Hepatocyte (in vitro differentiated cells): ENCODE measurements at regions not wholly inside any gene's neighbourhood (a gene's known extent, or its start where the extent isn't known, plus 50 kb on each side); places are given as distances from the start of the nearest gene placed in this dataset.

Source experiments
- DNase-seq: peaks from one replicate; pipeline ENCODE4 v3.0.0-alpha.2; 2016; ENCODE audit warnings: low spot score
- H2AFZ ChIP-seq: fragments of 200-600 bp; sonication (generic); 2 replicates; pipeline ENCODE4 v1.6.0; 2016; ENCODE audit warnings: antibody characterized with exemption, mild to moderate bottlenecking
- H3K27ac ChIP-seq: fragments of 200-600 bp; sonication (generic); 2 replicates; pipeline ENCODE4 v1.5.1; 2016; ENCODE audit warnings: mild to moderate bottlenecking
- H3K27me3 ChIP-seq: fragments of 200-600 bp; sonication (generic); 2 replicates; pipeline ENCODE4 v1.6.1; 2016
- H3K36me3 ChIP-seq: fragments of 200-600 bp; sonication (generic); replicated peaks from 2 replicates; pipeline ENCODE4 v1.5.1; 2016; ENCODE audit warnings: low read depth; ENCODE audit not compliant: insufficient read depth
- H3K4me1 ChIP-seq: fragments of 200-600 bp; sonication (generic); 2 replicates; pipeline ENCODE4 v1.5.1; 2016; ENCODE audit warnings: mild to moderate bottlenecking, moderate library complexity; ENCODE audit not compliant: insufficient read depth
- H3K4me2 ChIP-seq: fragments of 200-600 bp; sonication (generic); 2 replicates; pipeline ENCODE4 v1.6.0; 2016
- H3K4me3 ChIP-seq: fragments of 200-600 bp; sonication (generic); 2 replicates; pipeline ENCODE4 v1.5.1; 2016; ENCODE audit warnings: mild to moderate bottlenecking
- H3K79me2 ChIP-seq: fragments of 200-600 bp; sonication (generic); 2 replicates; pipeline ENCODE4 v1.6.0; 2017; ENCODE audit warnings: mild to moderate bottlenecking
- H3K9me2 ChIP-seq: fragments of 200-600 bp; sonication (generic); replicated peaks from 2 replicates; pipeline ENCODE4 v1.6.0; 2017; ENCODE audit warnings: mild to moderate bottlenecking; ENCODE audit not compliant: insufficient read depth
- H3K9me3 ChIP-seq: fragments of 200-600 bp; sonication (generic); 2 replicates; pipeline ENCODE4 v1.5.1; 2016; ENCODE audit warnings: low read depth, mild to moderate bottlenecking
- H4K20me1 ChIP-seq: fragments of 200-600 bp; sonication (generic); 2 replicates; pipeline ENCODE4 v1.6.0; 2016; ENCODE audit warnings: mild to moderate bottlenecking; ENCODE audit not compliant: insufficient read depth, poor library complexity, severe bottlenecking
- CTCF ChIP-seq: fragments of 200-600 bp; sonication (generic); IDR thresholded peaks from 2 replicates; pipeline ENCODE4 v1.5.1; 2016; ENCODE audit warnings: antibody characterized with exemption, mild to moderate bottlenecking; ENCODE audit not compliant: poor library complexity
- EZH2 ChIP-seq: fragments of 200-600 bp; sonication (generic); IDR thresholded peaks from 2 replicates; pipeline ENCODE4 v1.6.1; 2016; ENCODE audit warnings: antibody characterized with exemption, mild to moderate bottlenecking, borderline replicate concordance
- EZH2phosphoT487 ChIP-seq: fragments of 200-600 bp; sonication (generic); IDR thresholded peaks from one replicate; pipeline ENCODE4 v1.6.1; 2018; ENCODE audit warnings: antibody characterized with exemption, mild to moderate bottlenecking, low read depth, moderate library complexity; ENCODE audit not compliant: unreplicated experiment, severe bottlenecking
- WGBS: methylation state at CpG from one replicate; pipeline ENCODE4 v1.1.6; 2016; ENCODE audit warnings: low lambda C conversion rate; ENCODE audit errors: missing lambda C conversion rate; 5-methylcytosine and 5-hydroxymethylcytosine counted together

DNA sequence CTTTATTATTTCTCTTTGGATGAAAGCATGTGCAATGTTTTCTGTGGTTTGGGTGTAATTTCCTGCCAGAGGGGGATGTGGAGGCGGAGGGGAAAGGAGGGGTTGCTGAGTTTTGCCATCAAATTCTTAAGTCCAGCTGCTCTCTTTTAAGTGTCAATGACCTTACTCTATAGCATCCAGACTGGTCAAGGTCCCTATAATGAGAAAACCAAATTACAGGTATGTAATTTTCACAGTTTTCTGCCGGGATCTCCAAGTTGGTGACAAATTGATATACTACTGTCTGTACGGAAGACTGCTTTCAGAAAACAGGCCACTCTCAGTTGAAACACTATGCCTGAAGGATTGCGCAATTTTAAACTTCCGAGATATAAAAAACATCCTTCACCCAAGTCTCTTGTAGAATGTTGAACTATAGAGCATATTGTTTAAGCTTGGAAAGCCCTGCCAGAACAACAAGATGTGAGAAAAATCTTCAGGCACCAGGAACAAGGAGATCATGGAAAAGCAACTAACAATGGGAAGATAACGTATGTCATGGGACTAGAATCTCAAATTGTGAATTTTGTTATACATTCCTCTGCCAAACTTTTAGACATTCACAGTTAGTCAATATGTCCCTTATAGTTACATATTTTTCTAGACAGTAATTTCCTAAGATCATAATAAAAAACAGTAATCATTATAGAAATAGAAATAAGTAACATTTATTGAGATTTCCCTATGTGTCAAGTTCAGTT is 300.7 kb upstream of the SATB1 start:
- Histone ChIP-seq H2AFZ (no peak overlapping the region), H3K36me3 (no peaks in the 10 kb centered on the region), H3K27me3 (no peaks in the 10 kb centered on the region), H3K9me3 (no peaks in the 10 kb centered on the region), H3K9me2 (no peaks in the 10 kb centered on the region), H3K4me1 (no peaks in the 10 kb centered on the region), H3K27ac (no peak overlapping the region), H4K20me1 (no peaks in the 10 kb centered on the region), H3K4me3 (no peak overlapping the region), H3K79me2 (no peaks in the 10 kb centered on the region), H3K4me2 (no peak overlapping the region)
- TF ChIP-seq EZH2phosphoT487 (no peak), CTCF (no peak), EZH2 (no peak)
- 76% methylated on average over 6 of the region's 6 CpGs for WGBS
- DNase-seq = peak; percentile 9

DNA sequence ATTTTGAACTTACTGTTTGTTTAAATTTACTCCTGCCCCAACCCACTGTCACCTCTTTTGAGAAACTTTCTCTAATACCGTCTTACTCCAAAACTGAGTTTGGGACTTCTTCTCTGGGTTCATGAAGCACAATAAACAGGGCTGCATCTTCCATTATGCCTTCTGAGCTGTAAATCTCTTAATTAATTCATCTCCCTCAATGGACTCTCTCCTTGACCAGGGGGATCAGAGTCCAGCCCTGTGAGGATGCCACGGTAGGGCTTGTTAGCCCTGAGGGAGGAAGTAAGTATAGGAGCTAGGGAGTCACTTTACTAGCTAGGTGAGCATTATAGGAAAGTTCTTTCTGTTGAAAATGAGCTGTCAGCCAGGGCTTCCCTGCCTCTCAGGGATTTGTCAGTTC is 299.3 kb upstream of the SATB1 start:
- no peak overlapping the region for H2AFZ ChIP-seq
- no peaks in the 10 kb centered on the region for H3K79me2 ChIP-seq
- no peak overlapping the region for H3K4me3 ChIP-seq
- no peaks in the 10 kb centered on the region for H3K9me3 ChIP-seq
- H4K20me1 ChIP-seq = no peaks in the 10 kb centered on the region
- TF ChIP-seq CTCF (no peak), EZH2 (no peak), EZH2phosphoT487 (no peak)
- H3K36me3 ChIP-seq = no peaks in the 10 kb centered on the region
- H3K27me3 ChIP-seq = no peaks in the 10 kb centered on the region
- no peaks in the 10 kb centered on the region for H3K4me1 ChIP-seq
- no peak overlapping the region for H3K4me2 ChIP-seq
- H3K27ac ChIP-seq = no peak overlapping the region
- WGBS = 76% methylated on average over 2 of the region's 2 CpGs
- DNase-seq = no peak
- no peaks in the 10 kb centered on the region for H3K9me2 ChIP-seq

GRCh38 chr3:18723206-18723810 is 298.2 kb upstream of the SATB1 start:
- Histone ChIP-seq H4K20me1 (no peaks in the 10 kb centered on the region), H3K27me3 (no peaks in the 10 kb centered on the region), H3K27ac (no peak overlapping the region), H3K4me3 (no peak overlapping the region), H3K9me2 (no peaks in the 10 kb centered on the region), H2AFZ (no peak overlapping the region), H3K79me2 (no peaks in the 10 kb centered on the region), H3K9me3 (no peaks in the 10 kb centered on the region), H3K4me2 (no peak overlapping the region), H3K4me1 (no peaks in the 10 kb centered on the region), H3K36me3 (no peaks in the 10 kb centered on the region)
- no peak for DNase-seq
- no peak for TF ChIP-seq CTCF
- no peak for TF ChIP-seq EZH2
- TF ChIP-seq EZH2phosphoT487 = no peak
- 94% methylated on average over 1 of the region's 1 CpG for WGBS
